Central memory CD8-positive, alpha-beta T cell (primary cell): ENCODE measurements at regions not wholly inside any gene's neighbourhood (a gene's known extent, or its start where the extent isn't known, plus 50 kb on each side); places are given as distances from the start of the nearest gene placed in this dataset.

Source experiments
- ATAC-seq: fragments of 150-1000 bp; cut with Tn5 transposase; replicated peaks from 2 replicates; pipeline ENCODE4 v1.10.0; 2022; ENCODE audit warnings: mild to moderate bottlenecking, moderate FRiP score, moderate number of reproducible peaks; ENCODE audit not compliant: poor library complexity, severe bottlenecking; ENCODE audit errors: extremely low read depth
- DNase-seq, 2 donors: peaks; one replicate each; pipeline ENCODE4 v3.0.0; 2021; ENCODE audit warnings: low spot score in 2 of 2
- H3K27ac Mint-ChIP-seq: one replicate; pipeline ENCODE4 v1.8.0; 2022; ENCODE audit warnings: low read depth, mild to moderate bottlenecking, moderate library complexity, mixed read lengths
- H3K27me3 Mint-ChIP-seq: one replicate; pipeline ENCODE4 v1.8.0; 2022; ENCODE audit warnings: mixed read lengths
- H3K36me3 Mint-ChIP-seq: one replicate; pipeline ENCODE4 v1.8.0; 2022; ENCODE audit warnings: mild to moderate bottlenecking, moderate library complexity, mixed read lengths; ENCODE audit not compliant: insufficient read depth
- H3K4me1 Mint-ChIP-seq: one replicate; pipeline ENCODE4 v1.8.0; 2022; ENCODE audit warnings: mixed read lengths
- H3K4me3 Mint-ChIP-seq: one replicate; pipeline ENCODE4 v1.8.0; 2022; ENCODE audit warnings: mild to moderate bottlenecking, moderate library complexity, mixed read lengths
- H3K9me3 Mint-ChIP-seq: one replicate; pipeline ENCODE4 v1.8.0; 2022; ENCODE audit warnings: mixed read lengths

DNA sequence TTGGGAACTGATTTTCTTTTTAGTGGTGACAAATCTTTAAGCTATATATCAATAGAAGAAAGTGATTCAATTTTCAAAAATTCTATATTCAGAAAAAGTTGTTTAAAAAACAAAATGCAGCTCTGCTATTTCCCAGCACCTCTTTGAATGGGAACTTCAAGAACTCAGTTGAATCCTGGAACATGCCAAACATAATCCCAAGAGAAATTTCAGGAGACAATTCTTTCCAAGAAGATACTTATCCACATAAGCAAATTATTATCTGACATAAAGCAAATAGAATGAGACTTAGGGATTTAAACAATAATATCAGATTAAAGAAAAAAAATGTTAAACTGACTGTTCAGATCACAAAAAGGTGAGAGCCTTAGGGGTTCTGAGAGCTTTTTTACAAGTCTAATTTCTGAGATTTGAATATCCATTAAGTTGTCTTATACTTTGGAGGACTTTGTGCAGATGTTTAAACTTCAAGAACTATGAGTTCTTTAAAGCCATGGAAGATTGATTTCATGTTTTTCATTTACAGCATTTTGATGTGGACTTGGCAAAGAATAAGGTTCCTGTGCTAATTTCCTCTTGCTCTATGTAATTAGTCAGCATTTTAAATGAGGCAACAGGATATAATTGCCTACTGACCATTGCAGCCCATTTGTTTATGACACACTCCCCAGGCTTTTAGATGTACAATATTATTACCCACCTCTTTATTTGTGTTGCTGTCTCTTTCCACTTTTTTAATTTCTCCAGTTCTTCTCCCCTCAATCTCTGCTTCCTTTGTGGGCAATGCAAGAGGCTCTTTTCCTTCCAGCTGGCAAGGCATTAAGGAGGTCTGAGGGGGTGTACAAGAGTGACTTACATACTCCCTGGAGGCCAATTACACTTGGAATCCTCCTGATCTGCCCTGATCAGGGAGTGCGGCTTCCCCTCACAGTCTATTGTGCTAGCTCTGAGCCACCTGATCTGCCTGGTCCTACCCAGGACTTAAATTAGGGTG, 419.1 kb downstream of the NR2F1-AS1 start:
- Mint-ChIP-seq H3K36me3 (no peaks in the 10 kb centered on the region), H3K4me3 (no peak overlapping the region), H3K9me3 (peaks cover 6% of the 10 kb centered on the region), H3K4me1 (no peaks in the 10 kb centered on the region), H3K27ac (no peak overlapping the region), H3K27me3 (no peaks in the 10 kb centered on the region)
- no peak for ATAC-seq
- no peak for DNase-seq

DNA sequence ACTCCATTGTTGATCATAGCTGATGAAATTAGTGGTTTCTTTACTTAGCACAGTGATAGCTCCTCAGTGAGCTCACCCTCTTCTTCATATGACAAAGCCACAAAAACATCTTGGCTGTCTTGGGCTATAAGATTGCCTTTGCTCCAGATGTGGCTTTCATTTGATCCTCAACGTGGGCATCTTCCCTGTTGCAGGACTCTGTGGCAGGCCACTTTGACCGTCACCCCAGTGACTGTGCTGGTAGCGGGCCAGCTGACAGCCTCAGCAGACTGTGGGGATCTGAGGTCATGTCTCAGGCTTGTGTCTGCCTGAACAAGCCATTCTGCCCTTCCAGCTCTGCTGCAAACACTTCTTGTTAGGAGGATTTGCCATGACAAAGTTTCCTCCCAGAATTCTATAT, 422.2 kb downstream of the NR2F1-AS1 start:
- no peak for DNase-seq
- H3K27me3 Mint-ChIP-seq = no peaks in the 10 kb centered on the region
- H3K4me3 Mint-ChIP-seq = no peak overlapping the region
- H3K36me3 Mint-ChIP-seq = no peaks in the 10 kb centered on the region
- no peaks in the 10 kb centered on the region for H3K4me1 Mint-ChIP-seq
- no peak for ATAC-seq
- no peak overlapping the region for H3K27ac Mint-ChIP-seq
- peaks cover 6% of the 10 kb centered on the region for H3K9me3 Mint-ChIP-seq

DNA sequence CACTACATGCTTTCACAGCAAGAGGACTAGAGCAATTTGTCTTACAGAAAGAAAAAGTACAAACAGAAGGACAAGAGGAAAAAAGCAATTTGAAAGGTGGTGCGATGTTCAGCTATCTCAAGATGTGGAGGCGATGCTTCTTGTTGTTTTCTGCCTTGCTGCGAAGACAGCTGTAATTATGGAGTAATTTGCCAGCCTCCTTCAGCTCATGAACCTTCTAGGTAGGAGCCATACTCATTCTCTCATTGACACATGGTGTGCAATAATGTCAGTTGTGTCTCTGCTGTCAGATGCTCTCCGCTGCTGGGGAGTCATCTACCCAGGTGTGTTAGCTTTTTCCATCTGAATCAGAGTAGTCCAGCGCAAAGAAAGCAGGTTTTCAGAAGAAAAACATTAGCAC, 424.5 kb downstream of the NR2F1-AS1 start:
- no peaks in the 10 kb centered on the region for H3K4me1 Mint-ChIP-seq
- peaks cover 6% of the 10 kb centered on the region for H3K9me3 Mint-ChIP-seq
- no peaks in the 10 kb centered on the region for H3K27me3 Mint-ChIP-seq

DNA sequence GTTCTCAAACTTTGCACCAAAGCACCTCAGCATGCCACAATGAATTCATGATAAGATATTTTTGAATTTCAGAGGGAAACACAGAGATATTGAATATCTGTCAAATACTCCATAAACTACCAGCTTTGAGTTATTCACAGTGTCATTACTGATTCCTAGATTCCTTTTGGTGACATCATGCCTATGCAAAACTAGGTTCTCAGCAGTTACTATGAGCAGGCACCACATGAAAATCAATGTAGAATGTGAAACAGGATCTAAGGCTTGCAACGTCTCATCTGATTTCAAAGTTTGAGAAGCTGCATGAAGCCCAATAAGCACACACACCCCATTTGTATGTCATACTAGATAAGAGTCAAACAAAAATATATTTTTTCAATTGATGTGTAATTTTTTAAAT, 426.5 kb downstream of the NR2F1-AS1 start:
- Mint-ChIP-seq H3K27ac (no peak overlapping the region), H3K36me3 (no peaks in the 10 kb centered on the region), H3K9me3 (peaks cover 6% of the 10 kb centered on the region)

More for the DNA sequence above, 424.5 kb downstream of the NR2F1-AS1 start:
- Mint-ChIP-seq H3K36me3 (no peaks in the 10 kb centered on the region), H3K27ac (no peak overlapping the region), H3K4me3 (no peak overlapping the region)
- DNase-seq (no peak), ATAC-seq (no peak)

DNA sequence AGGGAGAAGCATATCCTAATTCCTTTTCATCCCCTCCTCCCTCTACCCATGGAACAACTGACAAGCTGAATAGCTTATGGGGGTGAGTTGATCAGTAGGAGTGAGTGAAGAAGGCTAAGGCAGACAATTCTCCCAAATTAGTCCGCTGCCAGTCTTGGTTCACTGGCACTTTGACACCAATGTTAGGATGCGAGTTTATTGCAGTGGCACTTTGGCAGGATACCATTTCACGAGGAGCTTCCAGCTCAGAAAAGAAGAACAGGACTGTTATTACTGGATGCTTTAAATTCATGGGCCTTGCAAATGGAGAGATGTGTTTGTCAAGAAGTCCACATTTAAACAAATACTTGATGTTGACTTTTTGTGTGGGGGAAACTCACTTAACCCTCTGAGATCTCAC, 427.6 kb downstream of the NR2F1-AS1 start:
- Mint-ChIP-seq H3K27me3 (no peaks in the 10 kb centered on the region), H3K9me3 (no peaks in the 10 kb centered on the region), H3K4me1 (no peaks in the 10 kb centered on the region), H3K36me3 (no peaks in the 10 kb centered on the region), H3K4me3 (no peak overlapping the region), H3K27ac (no peak overlapping the region)
- DNase-seq (no peak), ATAC-seq (no peak)

More for the DNA sequence above, 426.5 kb downstream of the NR2F1-AS1 start:
- no peak overlapping the region for H3K4me3 Mint-ChIP-seq
- ATAC-seq (no peak), DNase-seq (no peak)
- no peaks in the 10 kb centered on the region for H3K27me3 Mint-ChIP-seq
- H3K4me1 Mint-ChIP-seq = no peaks in the 10 kb centered on the region

DNA sequence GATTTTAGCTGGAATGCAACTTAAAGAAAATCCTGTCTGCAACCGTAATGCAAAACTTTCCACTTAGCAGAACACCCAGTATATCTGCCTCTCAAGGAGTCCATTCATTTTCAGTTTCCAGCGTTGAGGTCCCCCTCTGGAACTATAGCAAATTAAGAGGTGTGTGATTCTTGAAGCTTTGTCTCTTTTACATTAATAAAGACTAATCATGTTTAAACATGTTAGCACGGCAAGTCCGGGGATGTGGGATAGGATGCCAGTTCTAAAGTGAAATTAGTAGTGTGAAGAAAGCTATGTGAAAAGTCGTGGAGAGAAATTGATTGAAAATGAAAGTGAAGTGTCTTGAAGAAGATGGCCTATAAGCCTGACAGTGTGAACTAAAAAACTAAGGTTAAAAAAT, 429.1 kb downstream of the NR2F1-AS1 start:
- Mint-ChIP-seq H3K27ac (no peak overlapping the region), H3K4me3 (no peak overlapping the region), H3K9me3 (peaks cover 9% of the 10 kb centered on the region), H3K27me3 (no peaks in the 10 kb centered on the region), H3K4me1 (no peaks in the 10 kb centered on the region), H3K36me3 (no peaks in the 10 kb centered on the region)
- ATAC-seq (no peak), DNase-seq (no peak)

DNA sequence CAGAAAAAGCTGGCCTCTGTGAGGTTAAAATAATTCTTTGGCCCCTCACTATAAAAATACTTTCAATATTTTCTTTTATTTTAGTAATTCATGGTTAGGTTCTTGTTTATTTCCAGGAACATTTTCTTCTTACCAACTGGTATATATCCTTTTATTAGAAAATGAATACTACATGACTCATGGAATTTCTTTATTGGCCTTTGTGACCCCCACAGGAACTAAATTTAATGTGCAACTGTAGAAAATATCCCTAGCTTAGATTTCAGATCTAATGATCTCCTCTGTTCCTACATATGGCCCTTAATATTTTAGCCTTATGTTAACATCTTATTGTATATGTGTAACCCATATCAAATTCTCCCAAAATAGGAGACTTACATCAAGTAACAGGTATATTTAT, 429.9 kb downstream of the NR2F1-AS1 start:
- ATAC-seq (no peak), DNase-seq (no peak)
- Mint-ChIP-seq H3K9me3 (peaks cover 9% of the 10 kb centered on the region), H3K4me1 (no peaks in the 10 kb centered on the region), H3K4me3 (no peak overlapping the region), H3K27me3 (no peaks in the 10 kb centered on the region), H3K27ac (no peak overlapping the region), H3K36me3 (no peaks in the 10 kb centered on the region)

DNA sequence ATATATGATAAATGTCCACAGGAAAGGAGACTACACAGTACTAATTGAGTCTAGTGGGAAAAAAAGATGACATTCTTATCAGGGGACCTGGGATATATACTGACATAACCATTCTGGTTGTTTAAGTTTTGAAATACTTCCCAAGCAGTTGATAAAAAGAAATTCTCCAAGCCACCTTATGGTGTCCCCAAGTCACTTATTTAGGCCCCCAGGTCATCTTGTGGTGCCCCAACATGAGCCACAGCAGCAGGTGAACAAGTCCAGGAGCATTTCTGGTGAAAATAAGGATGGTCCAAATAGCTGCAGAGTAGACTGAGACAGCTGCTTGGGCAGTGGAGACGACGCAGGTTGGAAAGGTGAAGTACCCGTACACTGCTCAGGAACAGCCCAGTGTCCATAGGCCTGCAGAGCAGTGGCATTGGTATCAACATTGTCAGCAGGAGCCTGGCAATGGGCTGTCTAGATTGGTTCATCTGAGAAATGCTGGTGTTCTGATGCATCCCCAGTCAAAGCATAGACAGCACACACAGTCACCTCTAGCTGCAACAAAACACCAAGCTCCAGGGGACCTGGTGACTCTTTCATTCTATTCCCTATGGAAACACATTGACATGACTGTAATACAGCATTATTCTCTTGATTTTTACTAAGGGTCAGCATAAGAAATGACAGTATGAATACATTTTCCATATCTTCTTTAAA, 430.6 kb downstream of the NR2F1-AS1 start:
- no peak for ATAC-seq
- Mint-ChIP-seq H3K9me3 (peaks cover 11% of the 10 kb centered on the region), H3K36me3 (no peaks in the 10 kb centered on the region), H3K4me3 (no peak overlapping the region), H3K4me1 (no peaks in the 10 kb centered on the region), H3K27me3 (no peaks in the 10 kb centered on the region), H3K27ac (no peak overlapping the region)
- DNase-seq = no peak

DNA sequence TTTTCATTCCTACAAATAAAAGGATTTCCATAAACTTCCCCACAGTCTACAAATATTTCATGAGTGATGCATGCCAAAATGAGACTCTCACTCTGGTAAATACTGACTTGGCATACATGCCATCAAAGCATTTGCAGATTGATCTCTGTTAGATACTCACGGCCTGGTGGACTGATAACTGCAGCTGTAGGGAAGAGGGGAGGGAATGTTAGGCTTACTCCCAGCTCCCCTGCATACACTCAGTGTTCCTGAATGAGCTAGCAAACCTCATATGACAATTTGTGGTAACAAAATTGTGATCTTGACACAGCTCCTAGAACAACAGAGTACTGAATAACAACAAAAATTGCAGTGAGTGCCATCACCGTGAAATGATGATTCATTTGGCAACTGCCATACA, 435.3 kb downstream of the NR2F1-AS1 start:
- DNase-seq = no peak
- H3K36me3 Mint-ChIP-seq = peaks cover 2% of the 10 kb centered on the region
- ATAC-seq = no peak
- H3K4me1 Mint-ChIP-seq = no peaks in the 10 kb centered on the region
- no peak overlapping the region for H3K4me3 Mint-ChIP-seq
- no peak overlapping the region for H3K27ac Mint-ChIP-seq
- peaks cover 26% of the 10 kb centered on the region for H3K9me3 Mint-ChIP-seq
- no peaks in the 10 kb centered on the region for H3K27me3 Mint-ChIP-seq

DNA sequence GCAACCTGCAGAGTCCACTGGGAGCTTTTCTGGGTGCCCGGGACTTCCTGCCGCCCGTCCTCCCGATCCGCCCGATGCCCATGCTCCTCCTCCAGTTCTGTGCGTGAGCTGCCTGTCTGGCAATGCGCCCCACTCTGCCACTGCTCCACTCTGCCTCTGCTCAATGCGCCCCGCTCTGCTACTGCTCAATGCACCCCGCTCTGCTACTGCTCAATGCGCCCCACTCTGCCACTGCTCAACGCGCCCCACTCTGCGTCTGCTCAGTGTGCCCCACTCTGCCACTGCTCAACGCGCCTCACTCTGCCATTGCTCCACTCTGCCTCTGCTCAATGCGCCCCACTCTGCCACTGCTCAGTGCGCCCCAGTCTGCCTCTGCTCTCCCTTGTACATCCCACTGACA, 436.0 kb downstream of the NR2F1-AS1 start:
- H3K4me1 Mint-ChIP-seq = no peaks in the 10 kb centered on the region
- H3K4me3 Mint-ChIP-seq = no peak overlapping the region
- peaks cover 2% of the 10 kb centered on the region for H3K36me3 Mint-ChIP-seq
- H3K27ac Mint-ChIP-seq = no peak overlapping the region
- H3K27me3 Mint-ChIP-seq = no peaks in the 10 kb centered on the region
- ATAC-seq (no peak), DNase-seq (no peak)
- peaks cover 31% of the 10 kb centered on the region for H3K9me3 Mint-ChIP-seq

DNA sequence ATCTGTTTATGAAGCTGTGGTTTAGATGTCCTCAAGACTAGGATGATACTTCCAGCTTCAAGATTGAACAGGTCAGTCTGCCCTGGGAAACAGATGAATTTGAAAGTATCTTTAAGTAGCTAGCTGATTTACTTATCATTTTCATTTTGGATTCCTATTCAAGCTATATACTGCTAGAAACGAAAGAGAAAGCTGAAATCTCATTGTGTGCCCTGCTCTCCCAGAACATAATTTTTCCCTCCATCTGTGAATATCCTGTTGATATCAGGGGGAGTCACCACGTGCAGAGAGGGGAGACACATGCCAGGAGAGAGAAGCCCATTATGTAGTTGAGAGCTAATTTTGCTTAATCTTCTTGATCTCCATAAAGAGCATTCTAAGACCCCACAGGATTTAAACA, 439.1 kb downstream of the NR2F1-AS1 start:
- Mint-ChIP-seq H3K27ac (no peak overlapping the region), H3K27me3 (no peaks in the 10 kb centered on the region), H3K36me3 (peaks cover 2% of the 10 kb centered on the region), H3K9me3 (peaks cover 22% of the 10 kb centered on the region), H3K4me3 (no peak overlapping the region), H3K4me1 (no peaks in the 10 kb centered on the region)
- no peak for ATAC-seq
- no peak for DNase-seq

DNA sequence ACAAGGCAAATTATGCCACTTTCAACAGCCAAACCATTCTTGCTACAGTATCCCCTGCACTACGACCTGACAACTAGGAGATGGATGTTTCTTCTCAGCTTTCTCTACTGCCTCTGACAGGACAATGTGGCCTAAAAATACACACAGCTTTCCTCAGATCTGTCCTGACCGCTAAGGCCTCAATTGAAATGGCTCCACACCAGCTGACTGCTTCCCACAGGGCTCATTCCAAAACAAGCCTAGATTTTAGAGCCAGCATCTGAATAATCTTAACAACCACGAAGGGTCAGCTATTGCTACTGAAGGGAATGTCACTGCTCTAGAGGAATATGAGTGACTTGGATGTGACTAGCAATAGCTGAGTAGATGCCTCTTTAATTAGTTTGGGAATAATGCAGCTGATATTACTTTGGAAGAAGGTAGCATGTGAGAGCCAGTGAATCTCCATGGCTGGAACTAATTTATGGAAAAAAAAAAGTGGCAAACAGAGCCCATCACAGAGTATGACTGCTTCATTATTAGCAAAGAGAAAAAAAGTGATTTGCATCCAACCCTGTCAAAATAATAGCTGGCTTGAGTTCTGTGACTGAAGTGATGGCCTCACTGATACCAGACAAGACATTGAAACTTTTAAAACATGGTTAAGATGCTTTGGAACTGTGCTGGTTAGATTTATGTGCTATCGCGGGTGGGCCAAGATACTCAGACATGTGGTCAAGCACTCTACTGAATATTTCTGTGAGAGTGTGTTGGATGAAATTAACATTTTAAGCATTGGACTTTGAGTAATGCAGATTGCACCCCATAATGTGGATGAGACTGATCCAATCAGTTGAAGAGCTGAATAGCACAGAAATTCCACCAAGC, 450.2 kb downstream of the NR2F1-AS1 start:
- no peak for DNase-seq
- no peak overlapping the region for H3K4me3 Mint-ChIP-seq
- no peaks in the 10 kb centered on the region for H3K9me3 Mint-ChIP-seq
- ATAC-seq = no peak
- no peaks in the 10 kb centered on the region for H3K4me1 Mint-ChIP-seq
- H3K27ac Mint-ChIP-seq = no peak overlapping the region
- H3K36me3 Mint-ChIP-seq = no peaks in the 10 kb centered on the region
- no peaks in the 10 kb centered on the region for H3K27me3 Mint-ChIP-seq
